Stimulated activated naive B cell treated with anti-CD40 and anti-IgM and Interleukin-4, amounts not matched to agents 10 μg/mL and 1 μg/mL and 100 μg/mL, for 72 hours (primary cell): ENCODE measurements at regions not wholly inside any gene's neighbourhood (a gene's known extent, or its start where the extent isn't known, plus 50 kb on each side); places are given as distances from the start of the nearest gene placed in this dataset.
A peak's percentile ranks its signal among the peaks of the same experiment; 100 is the strongest.
"Not testable (repeated sequence)": the region's sequence is repeated elsewhere in the genome, so short reads cannot be mapped to it uniquely, and the experiment has no call there.

Experiments
- ATAC-seq, 2 donors: fragments of 150-1000 bp; cut with Tn5 transposase; replicated peaks; 2 replicates each; pipeline ENCODE4 v1.10.0; 2021; ENCODE audit warnings: moderate library complexity in 1 of 2
- DNase-seq: peaks from one replicate; pipeline ENCODE4 v3.0.0; 2021
- H3K27ac Mint-ChIP-seq: one replicate; pipeline ENCODE4 v1.8.0; 2022; ENCODE audit warnings: mild to moderate bottlenecking, mixed read lengths
- H3K27me3 Mint-ChIP-seq, 2 donors: one replicate each; pipeline ENCODE4 v1.8.0; 2022; ENCODE audit warnings: mixed read lengths in 2 of 2
- H3K36me3 Mint-ChIP-seq, 2 donors: one replicate each; pipeline ENCODE4 v1.8.0; 2022; ENCODE audit warnings: mixed read lengths in 2 of 2, mild to moderate bottlenecking in 1 of 2
- H3K4me1 Mint-ChIP-seq, 2 donors: one replicate each; pipeline ENCODE4 v1.8.0; 2022; ENCODE audit warnings: mixed read lengths in 2 of 2, mild to moderate bottlenecking in 1 of 2
- H3K4me3 Mint-ChIP-seq, 2 donors: one replicate each; pipeline ENCODE4 v1.8.0; 2022; ENCODE audit warnings: mild to moderate bottlenecking in 2 of 2, mixed read lengths in 2 of 2, moderate library complexity in 1 of 2
- H3K9me3 Mint-ChIP-seq, 2 donors: one replicate each; pipeline ENCODE4 v1.8.0; 2022; ENCODE audit warnings: mixed read lengths in 2 of 2, mild to moderate bottlenecking in 1 of 2

DNA sequence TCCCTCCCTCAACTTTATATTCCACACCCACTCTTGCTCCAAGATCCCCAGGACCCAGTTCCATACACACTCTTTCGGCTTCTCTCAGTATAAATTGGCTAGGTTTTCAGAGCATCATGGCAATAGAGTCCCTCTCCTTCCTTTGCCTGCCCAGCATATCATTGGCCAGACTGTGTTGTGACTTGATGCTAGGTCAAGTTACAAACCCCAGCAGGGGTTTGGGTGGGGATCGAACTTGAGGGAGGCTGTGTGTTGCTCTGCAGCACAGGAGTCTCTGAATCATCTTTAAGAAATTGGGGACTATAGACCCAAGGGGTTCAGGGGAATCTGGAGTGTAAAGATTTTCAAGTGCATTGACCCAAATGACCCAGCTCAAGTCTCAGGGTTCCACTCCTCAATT, 477.5 kb upstream of the MEIS1 start:
- Mint-ChIP-seq H3K9me3 (peaks cover 12 to 13% of the 10 kb centered on the region in 2 donors), H3K36me3 (no peaks in the 10 kb centered on the region)
- ATAC-seq, result no peak

GRCh38 chr2:65955259-65955658, 479.7 kb upstream of the MEIS1 start:
- no peaks in the 10 kb centered on the region for H3K4me1 Mint-ChIP-seq
- H3K27me3 Mint-ChIP-seq, result no peaks in the 10 kb centered on the region
- H3K36me3 Mint-ChIP-seq, result no peaks in the 10 kb centered on the region
- ATAC-seq (no peak), DNase-seq (no peak)
- H3K4me3 Mint-ChIP-seq, result no peak overlapping the region
- H3K9me3 Mint-ChIP-seq, result peaks cover 9 to 12% of the 10 kb centered on the region in 2 donors
- H3K27ac Mint-ChIP-seq, result no peak overlapping the region

More for the DNA sequence above, 477.5 kb upstream of the MEIS1 start:
- H3K27me3 Mint-ChIP-seq, result no peaks in the 10 kb centered on the region
- H3K27ac Mint-ChIP-seq, result no peak overlapping the region
- no peak for DNase-seq
- no peak overlapping the region for H3K4me3 Mint-ChIP-seq
- H3K4me1 Mint-ChIP-seq, result no peaks in the 10 kb centered on the region

GRCh38 chr2:65952966-65953761, 481.8 kb upstream of the MEIS1 start:
- H3K36me3 Mint-ChIP-seq, result no peaks in the 10 kb centered on the region
- H3K4me3 Mint-ChIP-seq, result no peak overlapping the region
- no peaks in the 10 kb centered on the region for H3K4me1 Mint-ChIP-seq
- no peak overlapping the region for H3K27ac Mint-ChIP-seq
- no peak for DNase-seq
- H3K9me3 Mint-ChIP-seq, result peaks cover 9 to 12% of the 10 kb centered on the region in 2 donors
- no peaks in the 10 kb centered on the region for H3K27me3 Mint-ChIP-seq
- no peak for ATAC-seq

GRCh38 chr2:65944213-65944612, 490.7 kb upstream of the MEIS1 start:
- peaks cover 5 to 11% of the 10 kb centered on the region in 2 donors for H3K9me3 Mint-ChIP-seq
- ATAC-seq (no peak), DNase-seq (no peak)
- no peaks in the 10 kb centered on the region for H3K4me1 Mint-ChIP-seq
- H3K4me3 Mint-ChIP-seq, result no peak overlapping the region
- H3K36me3 Mint-ChIP-seq, result no peaks in the 10 kb centered on the region
- H3K27me3 Mint-ChIP-seq, result no peaks in the 10 kb centered on the region
- no peak overlapping the region for H3K27ac Mint-ChIP-seq

GRCh38 chr2:65943099-65943786, 491.7 kb upstream of the MEIS1 start:
- DNase-seq (no peak), ATAC-seq (no peak)
- H3K27ac Mint-ChIP-seq, result no peak overlapping the region
- no peaks in the 10 kb centered on the region for H3K4me1 Mint-ChIP-seq
- no peak overlapping the region for H3K4me3 Mint-ChIP-seq
- no peaks in the 10 kb centered on the region for H3K36me3 Mint-ChIP-seq
- H3K27me3 Mint-ChIP-seq, result peaks cover 0 to 4% of the 10 kb centered on the region in 2 donors
- peaks cover 5 to 11% of the 10 kb centered on the region in 2 donors for H3K9me3 Mint-ChIP-seq

DNA sequence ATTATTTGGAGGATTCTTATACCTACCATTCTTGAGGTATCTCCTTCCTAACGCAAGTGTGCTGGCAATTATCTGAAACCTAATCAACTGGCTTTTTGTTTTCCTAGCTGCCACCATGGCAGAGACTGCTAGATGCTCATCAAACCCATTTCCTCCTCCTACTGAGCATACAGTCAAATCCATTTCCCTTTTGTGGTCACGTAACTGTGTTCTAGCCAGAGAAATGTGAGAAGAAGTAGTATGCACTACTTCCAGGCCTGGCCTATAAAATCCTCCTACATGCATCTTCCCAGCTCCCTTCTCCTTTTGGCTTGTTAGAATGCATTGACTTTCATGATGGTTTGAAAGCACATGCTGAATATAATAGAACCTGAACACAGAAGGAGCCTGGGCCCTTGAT, 494.1 kb upstream of the MEIS1 start:
- peaks cover 5 to 11% of the 10 kb centered on the region in 2 donors for H3K9me3 Mint-ChIP-seq
- no peak overlapping the region for H3K4me3 Mint-ChIP-seq
- no peaks in the 10 kb centered on the region for H3K36me3 Mint-ChIP-seq
- DNase-seq (no peak), ATAC-seq (no peak)
- H3K27ac Mint-ChIP-seq, result no peak overlapping the region
- no peaks in the 10 kb centered on the region for H3K4me1 Mint-ChIP-seq
- peaks cover 0 to 6% of the 10 kb centered on the region in 2 donors for H3K27me3 Mint-ChIP-seq

DNA sequence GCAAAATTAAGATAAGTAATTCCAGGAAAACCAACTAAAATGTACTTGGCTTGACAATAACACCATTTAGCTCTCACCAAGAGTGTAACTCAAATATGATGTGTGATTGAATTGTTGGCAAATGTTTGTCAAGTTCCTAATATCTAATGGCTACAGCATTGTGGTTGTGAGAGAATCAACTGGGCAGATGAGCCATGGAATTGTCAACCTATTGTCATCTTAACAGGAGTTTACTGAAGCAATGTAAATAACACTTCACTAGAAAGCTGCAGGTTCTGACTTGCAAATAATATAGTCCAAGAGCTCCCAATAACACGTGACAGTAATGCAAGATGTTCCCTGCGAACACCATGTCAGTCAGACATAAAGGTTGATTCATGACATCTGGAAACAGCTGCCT, 495.2 kb upstream of the MEIS1 start:
- no peak overlapping the region for H3K27ac Mint-ChIP-seq
- no peak overlapping the region for H3K4me3 Mint-ChIP-seq
- H3K9me3 Mint-ChIP-seq, result peaks cover 5 to 11% of the 10 kb centered on the region in 2 donors
- no peak for DNase-seq
- no peaks in the 10 kb centered on the region for H3K4me1 Mint-ChIP-seq
- ATAC-seq, result no peak
- H3K27me3 Mint-ChIP-seq, result peaks cover 0 to 6% of the 10 kb centered on the region in 2 donors
- H3K36me3 Mint-ChIP-seq, result no peaks in the 10 kb centered on the region

DNA sequence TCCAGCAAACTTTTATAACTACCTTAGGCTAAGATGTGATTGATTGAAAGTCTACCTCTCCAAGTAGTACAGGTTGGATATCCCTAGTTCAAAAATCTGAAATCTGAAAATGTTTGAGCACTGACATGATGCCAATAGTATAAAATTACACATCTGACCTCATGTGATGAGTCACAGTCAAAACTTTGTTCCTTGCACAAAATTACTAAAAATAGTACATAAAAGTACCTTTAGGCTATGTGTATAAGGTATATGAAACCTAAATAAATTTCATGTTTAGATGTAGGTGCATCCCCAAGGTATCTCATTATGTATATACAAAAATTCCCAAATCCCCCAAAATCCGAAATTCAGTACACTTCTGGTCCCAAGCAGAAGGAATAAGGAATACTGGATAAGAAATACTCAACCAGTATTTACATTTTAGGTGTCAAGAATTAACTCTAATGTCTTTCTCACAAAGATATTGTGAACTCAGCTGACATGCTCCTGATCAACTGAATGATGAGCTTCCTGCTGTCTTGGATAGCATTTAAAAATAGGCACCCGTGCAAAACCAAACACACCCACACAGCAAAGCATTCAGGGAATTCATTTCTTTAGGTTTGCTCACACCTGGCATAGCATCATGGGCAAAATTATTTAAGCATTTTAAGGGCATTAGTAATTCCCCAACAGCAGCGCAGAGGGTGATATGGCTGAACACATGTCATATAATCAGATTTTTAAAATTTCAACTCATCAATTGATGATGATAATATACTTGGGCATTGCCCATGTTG, 497.4 kb upstream of the MEIS1 start:
- Mint-ChIP-seq H3K27ac (no peak overlapping the region), H3K27me3 (peaks cover 0 to 19% of the 10 kb centered on the region in 2 donors), H3K4me3 (no peak overlapping the region), H3K9me3 (peaks cover 0 to 1% of the 10 kb centered on the region in 2 donors), H3K36me3 (no peaks in the 10 kb centered on the region), H3K4me1 (no peaks in the 10 kb centered on the region)
- DNase-seq, result no peak
- peak; percentile 12 to 48 for ATAC-seq

DNA sequence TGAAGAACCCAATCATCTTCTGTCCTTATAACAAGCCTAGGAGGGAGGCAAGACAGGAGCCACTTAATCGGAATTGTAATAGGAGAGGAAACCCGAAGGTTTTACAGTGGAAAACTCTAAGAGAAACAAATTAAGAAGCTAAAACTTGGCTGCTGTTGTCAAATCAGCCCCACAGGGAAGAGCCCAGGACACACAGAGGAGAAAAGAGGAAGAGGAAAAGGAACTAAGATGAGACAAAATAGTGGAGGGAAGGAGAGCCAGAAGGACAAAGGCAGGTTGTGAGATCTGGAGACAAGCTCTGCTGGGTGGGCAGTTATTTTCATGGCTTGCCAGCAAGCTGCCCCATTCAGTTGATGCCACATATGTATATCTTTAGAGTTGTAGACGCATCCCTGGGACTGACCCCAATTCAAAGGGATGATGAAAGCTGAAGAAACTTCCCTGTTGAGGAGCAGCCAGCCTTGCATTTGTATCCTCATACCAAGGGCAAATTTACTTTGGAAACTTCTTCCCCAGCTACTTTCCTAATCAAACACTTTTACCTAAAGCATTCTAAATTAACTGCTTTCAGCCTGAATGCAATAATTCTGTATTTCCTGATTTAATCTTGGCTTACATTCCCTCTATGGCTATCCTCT, 499.8 kb upstream of the MEIS1 start:
- Mint-ChIP-seq H3K4me1 (no peaks in the 10 kb centered on the region), H3K27ac (no peak overlapping the region), H3K36me3 (no peaks in the 10 kb centered on the region), H3K27me3 (peaks cover 0 to 29% of the 10 kb centered on the region in 2 donors), H3K9me3 (peaks cover 0 to 3% of the 10 kb centered on the region in 2 donors), H3K4me3 (no peak overlapping the region)
- DNase-seq (no peak), ATAC-seq (no peak)

DNA sequence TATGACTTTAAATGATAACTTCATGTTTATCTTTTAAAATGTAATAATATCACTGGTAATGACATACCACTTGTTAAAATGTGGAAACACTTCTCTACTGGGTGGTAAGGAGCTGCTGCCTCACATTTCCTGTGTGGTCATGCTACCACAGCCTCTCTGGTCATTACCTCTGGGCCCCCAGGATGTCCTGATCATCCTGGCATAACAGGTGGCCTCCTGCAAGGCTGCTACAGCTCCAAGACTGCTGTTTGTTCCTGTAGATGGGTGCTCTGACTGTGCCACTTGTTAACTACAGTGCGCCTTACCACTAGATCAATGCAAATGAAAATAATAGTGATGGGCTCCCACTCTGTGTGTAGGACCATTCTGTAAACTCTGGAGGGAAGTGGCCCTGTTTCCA, 500.2 kb upstream of the SPRED2 start:
- Mint-ChIP-seq H3K27me3 (peaks cover 5 to 22% of the 10 kb centered on the region in 2 donors), H3K27ac (no peak overlapping the region), H3K36me3 (no peaks in the 10 kb centered on the region), H3K9me3 (peaks cover 2 to 9% of the 10 kb centered on the region in 2 donors), H3K4me3 (no peak overlapping the region), H3K4me1 (no peaks in the 10 kb centered on the region)
- DNase-seq (no peak), ATAC-seq (no peak)

- H3K9me3 Mint-ChIP-seq, result peaks cover 5 to 9% of the 10 kb centered on the region in 2 donors
- no peaks in the 10 kb centered on the region for H3K36me3 Mint-ChIP-seq
- ATAC-seq (no peak), DNase-seq (no peak)
- no peak overlapping the region for H3K27ac Mint-ChIP-seq
- no peak overlapping the region for H3K4me3 Mint-ChIP-seq
- H3K27me3 Mint-ChIP-seq, result peaks cover 5 to 22% of the 10 kb centered on the region in 2 donors
- H3K4me1 Mint-ChIP-seq, result no peaks in the 10 kb centered on the region
These were observed 498.7 kb upstream of the SPRED2 start for GRCh38 chr2:65931056-65931455.

DNA sequence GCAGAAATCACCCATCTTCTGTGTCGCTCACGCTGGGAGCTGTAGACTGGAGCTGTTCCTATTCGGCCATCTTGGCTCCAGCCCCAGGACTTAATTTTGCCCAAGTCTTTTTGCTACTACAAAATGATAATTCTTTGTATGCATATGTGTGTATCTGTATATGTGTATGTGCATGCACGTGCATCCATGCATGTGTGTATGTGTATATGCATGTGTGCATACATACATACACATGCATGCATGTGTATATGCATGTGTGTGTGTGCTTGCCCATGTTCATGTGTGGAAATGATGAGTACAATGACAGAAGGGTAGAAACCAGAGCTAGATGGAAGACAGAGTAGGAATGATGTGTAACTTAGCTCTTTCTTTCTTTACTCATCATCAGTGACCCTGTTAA, 497.9 kb upstream of the SPRED2 start:
- H3K27me3 Mint-ChIP-seq, result peaks cover 5 to 22% of the 10 kb centered on the region in 2 donors

DNA sequence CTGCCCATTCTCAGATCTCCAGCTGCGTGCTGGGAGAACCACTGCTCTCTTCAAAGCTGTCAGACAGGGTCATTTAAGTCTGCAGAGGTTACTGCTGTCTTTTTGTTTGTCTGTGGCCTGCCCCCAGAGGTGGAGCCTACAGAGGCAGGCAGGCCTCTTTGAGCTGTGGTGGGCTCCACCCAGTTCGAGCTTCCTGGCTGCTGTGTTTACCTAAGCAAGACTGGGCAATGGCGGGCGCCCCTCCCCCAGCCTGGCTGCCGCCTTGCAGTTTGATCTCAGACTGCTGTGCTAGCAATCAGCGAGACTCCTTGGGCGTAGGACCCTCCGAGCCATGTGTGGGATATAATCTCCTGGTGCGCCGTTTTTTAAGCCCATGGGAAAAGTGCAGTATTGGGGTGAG, 497.3 kb upstream of the SPRED2 start:
- DNase-seq, H3K4me1 Mint-ChIP-seq, H3K27ac Mint-ChIP-seq, H3K36me3 Mint-ChIP-seq, H3K4me3 Mint-ChIP-seq, ATAC-seq: not testable (repeated sequence)
- Mint-ChIP-seq H3K27me3 (peaks cover 5 to 22% of the 10 kb centered on the region in 2 donors), H3K9me3 (peaks cover 5 to 12% of the 10 kb centered on the region in 2 donors)

More for the DNA sequence above, 497.9 kb upstream of the SPRED2 start:
- peaks cover 5 to 12% of the 10 kb centered on the region in 2 donors for H3K9me3 Mint-ChIP-seq
- no peak overlapping the region for H3K4me3 Mint-ChIP-seq
- H3K36me3 Mint-ChIP-seq, result no peaks in the 10 kb centered on the region
- H3K4me1 Mint-ChIP-seq, result no peaks in the 10 kb centered on the region
- no peak overlapping the region for H3K27ac Mint-ChIP-seq
- no peak for ATAC-seq
- DNase-seq, result no peak

- Mint-ChIP-seq H3K4me3 (no peak overlapping the region), H3K4me1 (no peaks in the 10 kb centered on the region), H3K9me3 (peaks cover 3 to 5% of the 10 kb centered on the region in 2 donors), H3K36me3 (no peaks in the 10 kb centered on the region), H3K27me3 (peaks cover 0 to 9% of the 10 kb centered on the region in 2 donors), H3K27ac (no peak overlapping the region)
- ATAC-seq (peak in 1 of 2 donors; percentile 16), DNase-seq (no peak)
These were observed 490.4 kb upstream of the SPRED2 start for GRCh38 chr2:65922794-65923193.
